Effector CD8-positive, alpha-beta T cell (primary cell): ENCODE measurements at regions not wholly inside any gene's neighbourhood (a gene's known extent, or its start where the extent isn't known, plus 50 kb on each side); places are given as distances from the start of the nearest gene placed in this dataset.
"Not testable (repeated sequence)": the region's sequence is repeated elsewhere in the genome, so short reads cannot be mapped to it uniquely, and the experiment has no call there.

Experiments
- DNase-seq: peaks from one replicate; lab custom pipeline; 2025; lab: John Stamatoyannopoulos, UW

- DNase-seq = no peak
Observed at GRCh38 chr4:122100508-122100907, 51.6 kb upstream of the BLTP1 start.

- no peak for DNase-seq
Observed at GRCh38 chr4:122099896-122100295, 52.2 kb upstream of the BLTP1 start.

DNA sequence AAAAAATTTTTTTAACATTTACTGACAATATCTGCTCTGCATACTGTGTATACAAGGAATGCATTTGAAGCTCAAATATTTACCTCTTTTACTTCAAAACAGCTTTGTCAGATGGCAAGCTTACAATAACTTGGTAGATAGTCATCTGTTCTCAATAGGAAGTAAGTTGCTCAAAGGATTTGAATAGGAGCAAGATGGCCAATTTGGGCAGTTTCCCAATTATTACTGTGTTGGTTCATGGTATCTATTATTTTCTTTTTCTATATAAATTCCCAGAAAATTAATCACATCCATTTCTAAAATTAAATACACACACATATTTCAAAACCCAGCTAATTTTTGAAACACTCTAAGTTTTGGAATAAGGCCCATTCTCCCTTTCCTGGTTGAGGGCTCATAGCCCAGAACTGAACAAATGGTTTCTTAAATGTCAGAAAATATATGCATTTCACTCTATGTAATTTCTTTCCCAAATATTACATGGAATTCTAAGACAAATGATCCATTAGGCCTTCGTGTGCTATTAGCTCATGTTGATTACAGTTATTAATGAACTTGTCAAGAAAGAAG lies 60.2 kb upstream of the BLTP1 start:
- DNase-seq = no peak

GRCh38 chr4:122091397-122091796 lies 60.7 kb upstream of the BLTP1 start:
- no peak for DNase-seq

GRCh38 chr4:122090989-122091388 lies 61.1 kb upstream of the BLTP1 start:
- no peak for DNase-seq

- DNase-seq = no peak
Observed at GRCh38 chr4:122086338-122087065, 65.6 kb upstream of the BLTP1 start.

DNA sequence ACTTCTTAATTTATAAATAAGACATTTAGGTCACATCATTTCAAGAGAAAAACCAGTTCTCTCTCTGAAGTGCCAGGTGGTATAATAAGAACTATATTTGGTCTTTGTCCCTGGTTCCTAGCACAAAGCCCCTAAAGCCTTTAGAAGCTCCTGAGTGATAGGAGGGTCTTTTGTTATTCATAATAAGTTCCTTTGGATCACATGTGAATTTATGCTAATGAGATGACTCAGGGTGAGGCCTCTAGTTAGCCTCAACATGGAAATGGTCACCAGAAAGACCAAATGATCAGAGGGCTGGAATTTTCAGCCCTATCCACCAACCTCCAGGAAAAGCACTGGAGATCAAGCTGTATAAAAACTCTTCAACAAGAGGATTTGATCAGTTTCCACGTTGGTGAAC lies 68.1 kb upstream of the BLTP1 start:
- DNase-seq = no peak

DNA sequence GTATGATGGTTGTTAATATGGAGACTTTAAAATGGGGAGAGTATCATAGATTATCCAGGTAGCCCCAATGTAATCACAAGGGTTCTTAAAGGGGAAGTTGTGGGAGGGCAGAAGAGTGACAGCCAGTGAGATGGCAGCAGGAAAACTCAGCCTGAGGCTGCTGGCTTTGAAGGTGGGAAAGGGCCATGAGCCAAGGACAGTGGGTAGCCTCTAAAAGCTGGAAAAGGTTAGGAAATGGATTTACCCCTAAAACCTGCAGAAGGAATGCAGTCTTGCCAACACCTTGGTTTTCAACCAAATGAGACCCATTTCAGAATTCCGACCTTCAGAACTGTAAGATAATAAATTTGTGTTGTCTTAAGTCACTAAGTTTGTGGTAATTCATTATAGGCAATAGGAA lies 68.8 kb upstream of the BLTP1 start:
- no peak for DNase-seq

DNA sequence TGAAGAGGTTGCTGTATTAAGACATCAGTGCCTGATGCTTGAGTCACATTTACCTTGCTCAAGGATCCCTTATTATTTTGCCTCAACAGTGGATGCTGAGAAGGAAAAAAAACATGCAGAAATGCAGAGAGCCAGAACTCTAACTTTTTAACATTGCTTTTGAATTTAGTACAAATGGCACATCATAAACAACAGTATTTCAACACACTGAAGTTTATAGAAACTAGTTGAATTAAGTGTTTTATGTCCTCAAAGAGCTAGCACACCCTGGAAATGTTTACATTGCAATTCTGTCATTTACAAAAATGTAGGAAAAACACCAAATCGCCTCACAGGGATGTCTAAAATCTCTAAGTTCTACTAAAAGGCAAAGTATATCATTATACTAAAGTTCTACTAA lies 69.5 kb upstream of the BLTP1 start:
- DNase-seq = no peak

- not testable (repeated sequence) for DNase-seq
Observed at GRCh38 chr4:122077653-122078052, 74.5 kb upstream of the BLTP1 start.

DNA sequence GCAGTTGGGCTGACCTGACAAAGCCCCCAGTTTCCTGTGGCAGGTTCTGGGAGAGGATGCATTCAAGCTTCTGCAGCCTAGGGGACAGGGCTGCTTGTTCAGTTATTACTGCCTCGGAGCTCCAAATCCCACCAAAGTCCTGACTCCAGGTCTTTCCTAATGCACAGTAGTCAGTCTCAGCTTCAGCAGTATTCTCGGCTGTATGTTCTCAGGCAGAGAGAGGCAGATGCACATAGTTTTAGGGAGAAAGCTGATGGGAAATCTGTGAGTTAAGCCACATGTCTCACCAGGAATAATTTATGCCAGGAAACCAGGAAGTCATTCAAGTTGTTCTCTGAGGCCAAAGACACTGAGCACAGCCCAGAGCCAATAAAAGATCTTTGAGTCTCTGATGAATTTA lies 75.3 kb upstream of the BLTP1 start:
- not testable (repeated sequence) for DNase-seq

- no peak for DNase-seq
Observed at GRCh38 chr4:122073615-122074014, 78.5 kb upstream of the BLTP1 start.

DNA sequence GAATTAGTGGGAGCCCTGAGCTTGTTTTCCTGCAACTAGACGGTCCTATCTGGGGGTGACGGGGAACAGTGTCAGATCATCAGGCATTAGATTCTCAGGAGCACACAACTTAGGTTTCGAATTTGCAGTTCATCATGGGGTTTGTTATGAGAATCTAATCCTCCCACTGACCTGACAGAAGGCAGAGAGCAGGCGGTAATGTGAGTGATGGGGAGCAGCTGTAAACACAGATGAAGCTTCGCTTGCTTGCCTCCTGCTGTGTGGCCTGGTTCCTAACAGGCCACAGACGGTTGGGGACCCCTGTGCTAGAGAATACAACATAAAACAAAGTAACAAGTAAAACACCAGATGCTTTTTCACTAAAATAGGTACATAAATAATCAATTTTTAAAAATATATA lies 86.2 kb upstream of the BLTP1 start:
- DNase-seq = no peak

- no peak for DNase-seq
Observed at GRCh38 chr4:122065149-122065548, 87.0 kb upstream of the BLTP1 start.

DNA sequence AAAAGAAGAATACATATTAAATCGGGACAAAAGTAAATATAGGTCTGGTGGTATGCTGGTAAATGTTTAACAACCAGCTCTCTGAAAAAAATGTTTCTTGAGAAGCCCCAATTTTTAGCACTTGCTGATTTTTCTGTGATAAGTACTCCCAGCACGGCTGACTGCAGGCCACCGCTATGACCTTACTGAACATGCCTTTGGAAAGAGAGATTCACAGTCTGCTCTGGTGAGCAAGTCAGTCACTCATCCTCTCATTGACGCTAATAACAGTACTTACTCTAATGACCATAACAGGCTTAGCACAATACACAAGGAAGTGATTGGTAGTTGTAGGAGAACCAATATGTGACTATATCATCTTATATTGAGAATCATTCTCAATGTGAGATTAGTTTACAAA lies 98.9 kb upstream of the BLTP1 start:
- no peak for DNase-seq

- DNase-seq = no peak
Observed at GRCh38 chr4:122052677-122053076, 99.5 kb upstream of the BLTP1 start.

DNA sequence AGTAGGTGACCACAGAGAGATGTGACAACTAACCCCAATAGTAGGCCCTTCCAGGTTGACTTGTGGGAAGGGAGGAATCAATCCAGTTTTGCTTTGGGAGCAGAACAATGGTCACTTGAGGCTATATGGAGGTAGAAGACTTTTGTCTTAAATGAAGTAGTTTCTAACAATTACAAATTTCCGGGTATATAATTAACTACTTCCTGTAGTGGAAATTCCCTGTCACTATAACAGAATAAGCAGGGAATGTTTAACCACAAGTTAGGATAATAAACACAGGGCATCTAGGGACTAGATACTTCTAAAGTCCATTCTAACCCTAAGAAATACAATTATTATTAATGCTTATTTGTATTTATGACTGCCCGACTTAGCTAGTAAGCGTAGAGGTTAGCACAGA lies 99.0 kb upstream of the TRPC3 start:
- no peak for DNase-seq

- no peak for DNase-seq
Observed at GRCh38 chr4:122047456-122048425, 95.9 kb upstream of the TRPC3 start.

DNA sequence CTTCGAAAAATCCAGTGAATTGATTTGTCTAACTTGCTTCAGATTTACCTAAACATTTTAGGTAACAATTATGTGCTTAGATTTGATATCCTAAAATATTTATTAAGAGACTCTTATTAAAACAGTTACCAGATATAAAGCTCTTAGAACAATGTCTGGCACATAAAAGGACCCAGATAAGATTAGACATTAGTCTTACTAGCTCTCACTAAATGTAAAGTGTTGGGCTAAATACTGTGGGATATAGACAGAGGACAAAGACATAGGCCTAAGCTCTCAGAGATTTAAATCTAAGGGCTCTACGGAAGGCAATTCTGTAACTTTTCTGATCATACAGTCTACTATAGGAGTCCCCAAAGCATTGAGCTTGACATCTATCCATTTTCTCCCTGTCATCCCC lies 94.4 kb upstream of the TRPC3 start:
- DNase-seq = no peak

DNA sequence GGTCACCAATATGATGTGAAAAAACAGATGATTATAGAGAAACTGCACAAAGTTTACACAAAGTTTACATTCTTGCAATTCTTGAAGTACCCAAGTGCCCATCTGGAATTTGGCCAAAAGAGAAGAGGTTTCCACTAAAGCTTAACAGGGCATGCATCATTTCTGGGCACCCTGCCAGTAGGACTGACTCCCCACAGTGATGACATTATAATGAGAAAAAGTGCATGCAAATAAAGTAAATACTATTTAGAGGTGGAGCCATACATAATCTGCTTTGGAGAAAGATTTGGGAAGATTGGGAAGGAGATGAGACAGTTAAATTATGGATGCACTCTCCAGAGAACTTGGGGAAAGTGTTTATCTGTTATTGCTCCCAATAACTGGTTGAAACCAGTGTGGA lies 93.7 kb upstream of the TRPC3 start:
- DNase-seq = no peak

DNA sequence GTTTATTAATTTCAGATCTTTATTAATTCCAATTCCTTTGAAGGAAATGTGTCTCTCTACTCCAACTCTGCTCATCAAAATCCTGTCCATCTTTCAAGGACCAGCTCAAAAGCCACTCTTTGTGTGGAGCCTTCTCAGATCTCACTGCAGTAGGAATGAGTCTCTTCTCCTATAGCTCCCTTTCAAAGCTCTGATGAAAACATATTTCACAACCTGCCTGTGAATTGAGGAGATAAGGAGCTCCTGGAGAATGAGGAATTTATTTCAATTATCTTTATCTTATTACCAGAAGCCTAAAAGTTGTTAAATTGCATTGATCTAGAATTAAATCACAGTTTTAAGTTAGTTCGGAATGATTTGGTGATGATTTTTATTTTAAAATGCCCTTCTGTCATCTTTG lies 92.6 kb upstream of the TRPC3 start:
- no peak for DNase-seq

DNA sequence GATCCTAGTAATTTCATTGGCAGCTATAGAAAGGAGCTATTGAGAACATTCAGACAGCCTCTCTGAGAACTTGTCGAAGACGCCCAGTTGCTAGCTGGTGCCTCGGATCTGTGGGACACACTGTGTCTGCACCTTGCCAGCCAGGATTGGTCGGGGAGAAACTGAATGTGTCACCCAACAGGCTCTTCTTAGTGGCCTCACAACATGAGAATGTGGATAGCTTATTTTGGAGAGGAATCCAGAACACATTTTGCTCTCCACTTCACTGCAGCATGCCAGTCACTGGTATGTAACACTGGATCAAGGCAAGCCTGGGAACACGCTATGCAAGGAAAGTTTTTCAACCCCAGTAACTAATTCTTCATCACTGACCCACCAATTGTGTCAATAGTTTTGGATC lies 89.5 kb upstream of the TRPC3 start:
- DNase-seq = no peak

- no peak for DNase-seq
Observed at GRCh38 chr4:122038896-122039295, 87.0 kb upstream of the TRPC3 start.
